Endothelial cell (in vitro differentiated cells): ENCODE measurements at regions not wholly inside any gene's neighbourhood (a gene's known extent, or its start where the extent isn't known, plus 50 kb on each side); places are given as distances from the start of the nearest gene placed in this dataset.

Source experiments
- DNase-seq: peaks from one replicate; pipeline ENCODE4 v3.0.0; 2021; ENCODE audit warnings: low spot score
- H3K27ac Mint-ChIP-seq: one replicate; pipeline ENCODE4 v1.8.0; 2021; ENCODE audit warnings: mixed read lengths, inconsistent platforms; ENCODE audit not compliant: unreplicated experiment
- H3K27me3 Mint-ChIP-seq: one replicate; pipeline ENCODE4 v1.8.0; 2021; ENCODE audit warnings: mild to moderate bottlenecking, moderate library complexity, mixed read lengths, inconsistent platforms; ENCODE audit not compliant: unreplicated experiment
- H3K36me3 Mint-ChIP-seq: one replicate; pipeline ENCODE4 v1.8.0; 2021; ENCODE audit warnings: mild to moderate bottlenecking, low read depth, mixed read lengths, inconsistent platforms; ENCODE audit not compliant: unreplicated experiment
- H3K4me1 Mint-ChIP-seq: one replicate; pipeline ENCODE4 v1.8.0; 2021; ENCODE audit warnings: mild to moderate bottlenecking, mixed read lengths, inconsistent platforms; ENCODE audit not compliant: unreplicated experiment
- H3K4me3 Mint-ChIP-seq: one replicate; pipeline ENCODE4 v1.8.0; 2021; ENCODE audit warnings: mild to moderate bottlenecking, mixed read lengths, inconsistent platforms; ENCODE audit not compliant: unreplicated experiment
- H3K9me3 Mint-ChIP-seq: one replicate; pipeline ENCODE4 v1.8.0; 2021; ENCODE audit warnings: mixed read lengths, inconsistent platforms; ENCODE audit not compliant: unreplicated experiment
- CTCF ChIP-seq: fragments of 200-600 bp; sonication (generic); IDR thresholded peaks from one replicate; pipeline ENCODE4 v1.5.0; 2021; ENCODE audit warnings: antibody characterized with exemption; ENCODE audit not compliant: unreplicated experiment

DNA sequence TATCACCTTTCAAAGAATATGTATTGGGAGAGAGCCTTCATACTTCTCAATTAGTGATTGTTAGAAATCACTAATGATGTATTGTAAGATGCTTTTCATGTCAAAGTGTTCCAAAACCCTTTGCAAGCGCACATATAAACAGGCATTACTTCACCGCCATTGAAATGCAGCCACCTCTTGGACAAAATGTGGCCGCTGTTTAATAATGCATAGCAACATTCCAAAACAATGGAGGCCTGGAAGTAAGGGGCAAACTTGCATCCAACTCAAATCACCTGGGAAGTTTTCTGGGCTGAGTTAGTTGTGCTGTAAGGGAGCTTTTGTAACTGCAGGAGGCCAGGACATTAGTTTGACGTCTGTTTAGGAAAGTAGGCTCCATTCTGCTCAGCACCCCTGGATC lies 438.1 kb downstream of the FGF9 start:
- no peak for TF ChIP-seq CTCF
- Mint-ChIP-seq H3K4me1 (no peaks in the 10 kb centered on the region), H3K9me3 (no peaks in the 10 kb centered on the region), H3K4me3 (no peak overlapping the region), H3K36me3 (no peaks in the 10 kb centered on the region), H3K27ac (no peak overlapping the region), H3K27me3 (no peaks in the 10 kb centered on the region)
- no peak for DNase-seq

DNA sequence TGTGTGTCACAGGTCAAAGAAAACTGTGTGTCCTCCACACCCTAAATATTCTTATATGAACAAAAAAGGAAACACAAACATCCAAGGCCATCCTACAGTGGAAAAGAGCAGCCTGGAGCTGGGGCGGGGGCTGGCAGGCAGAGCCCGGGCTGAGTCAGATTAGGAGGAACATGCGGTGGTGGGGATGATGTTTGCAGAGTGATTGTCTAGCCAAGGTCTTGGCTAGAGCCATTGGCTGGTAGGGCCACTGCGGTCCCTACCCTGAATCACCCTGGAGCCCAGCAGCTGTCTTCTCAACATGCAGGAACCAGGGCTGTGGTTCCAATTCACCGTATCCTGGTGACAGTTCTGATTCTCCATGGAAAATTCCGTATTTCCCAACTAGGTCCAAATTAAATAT lies 439.5 kb downstream of the FGF9 start:
- Mint-ChIP-seq H3K27me3 (no peaks in the 10 kb centered on the region), H3K4me1 (peaks cover 5% of the 10 kb centered on the region), H3K9me3 (no peaks in the 10 kb centered on the region), H3K4me3 (no peak overlapping the region), H3K27ac (no peak overlapping the region), H3K36me3 (no peaks in the 10 kb centered on the region)
- TF ChIP-seq CTCF, result no peak
- DNase-seq, result no peak

DNA sequence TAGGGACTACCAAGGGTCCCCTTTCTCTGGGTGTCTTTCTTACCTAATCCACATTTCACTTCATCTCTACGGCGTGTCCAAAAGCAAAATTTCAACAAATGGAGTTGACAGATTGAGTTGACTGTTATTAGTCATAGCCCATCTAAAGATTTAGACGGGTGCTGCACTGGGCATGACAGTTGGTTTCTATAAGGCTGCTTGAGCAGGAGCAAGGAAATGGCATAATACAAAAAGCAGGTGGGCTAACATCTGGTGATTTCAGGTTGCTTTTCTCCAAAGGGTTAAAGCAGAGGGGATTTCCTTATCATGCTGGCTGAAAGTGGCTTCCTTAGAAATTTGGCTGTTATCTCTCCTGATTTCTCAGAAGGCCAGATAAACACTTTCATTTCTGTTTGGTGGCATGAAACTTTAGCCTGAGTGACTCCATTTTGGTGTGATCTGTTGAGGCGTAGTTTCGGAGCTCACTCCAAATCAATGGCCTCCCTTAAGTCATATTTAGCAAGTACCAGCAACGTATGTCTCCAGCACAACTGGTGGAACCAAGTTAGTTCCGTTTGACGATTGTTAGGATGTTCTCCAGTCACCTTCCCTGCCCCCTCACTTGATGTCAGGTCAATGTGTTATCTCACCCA lies 440.4 kb downstream of the FGF9 start:
- Mint-ChIP-seq H3K27ac (no peak overlapping the region), H3K27me3 (no peaks in the 10 kb centered on the region), H3K4me3 (no peak overlapping the region), H3K9me3 (no peaks in the 10 kb centered on the region), H3K36me3 (no peaks in the 10 kb centered on the region), H3K4me1 (peaks cover 5% of the 10 kb centered on the region)
- no peak for DNase-seq
- TF ChIP-seq CTCF, result no peak

GRCh38 chr13:22111961-22112360 lies 441.1 kb downstream of the FGF9 start:
- no peak for TF ChIP-seq CTCF
- DNase-seq, result no peak
- Mint-ChIP-seq H3K27me3 (no peaks in the 10 kb centered on the region), H3K4me1 (peaks cover 5% of the 10 kb centered on the region), H3K9me3 (no peaks in the 10 kb centered on the region), H3K27ac (no peak overlapping the region), H3K36me3 (no peaks in the 10 kb centered on the region), H3K4me3 (no peak overlapping the region)

DNA sequence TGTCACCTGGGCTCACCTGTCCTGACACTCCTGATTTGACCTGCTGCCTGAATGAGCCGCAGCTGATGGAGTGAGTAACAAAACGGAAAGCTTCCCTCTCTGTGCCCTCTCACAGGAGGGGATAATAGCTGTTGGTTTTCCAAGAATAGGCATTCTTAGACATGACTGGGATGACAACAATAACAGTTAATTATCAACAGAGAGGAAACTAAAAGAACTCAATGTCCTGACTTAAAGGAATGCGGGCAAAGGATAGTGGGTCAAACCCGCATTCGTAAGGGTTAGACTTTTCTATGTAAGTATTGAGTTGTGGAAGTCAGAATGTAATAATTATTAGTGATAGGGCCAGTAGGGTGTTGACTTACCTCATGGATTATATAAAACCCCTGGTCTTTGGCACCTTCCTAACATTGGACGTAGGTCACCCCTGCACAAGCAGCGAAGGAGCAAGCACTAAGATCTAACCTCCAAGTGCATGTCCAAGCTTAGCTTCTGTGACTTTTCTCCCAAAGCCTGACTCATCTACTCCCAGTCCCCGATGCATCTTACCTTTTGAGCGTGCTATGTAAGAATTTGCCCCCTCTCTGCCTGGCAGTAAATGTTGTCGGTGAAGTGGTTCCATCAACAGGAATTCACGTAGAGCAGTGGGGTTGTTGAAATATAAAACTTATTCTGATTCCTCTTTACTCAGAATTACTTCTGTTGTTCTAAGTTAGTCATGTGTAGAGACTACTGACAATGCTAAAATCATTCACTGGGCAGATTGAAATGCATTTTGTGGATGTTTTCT lies 442.3 kb downstream of the FGF9 start:
- DNase-seq, result no peak
- no peaks in the 10 kb centered on the region for H3K9me3 Mint-ChIP-seq
- H3K27me3 Mint-ChIP-seq, result no peaks in the 10 kb centered on the region
- H3K4me1 Mint-ChIP-seq, result peaks cover 5% of the 10 kb centered on the region
- no peak for TF ChIP-seq CTCF
- no peak overlapping the region for H3K4me3 Mint-ChIP-seq
- H3K36me3 Mint-ChIP-seq, result no peaks in the 10 kb centered on the region
- no peak overlapping the region for H3K27ac Mint-ChIP-seq
